Left lung (tissue), 4 donors: ENCODE measurements at regions not wholly inside any gene's neighbourhood (a gene's known extent, or its start where the extent isn't known, plus 50 kb on each side); places are given as distances from the start of the nearest gene placed in this dataset.

ENCODE experiments used
- ATAC-seq: fragments of 200-7000 bp; cut with Tn5 transposase; one replicate; pipeline ENCODE4 v1.9.1; 2020; ENCODE audit warnings: moderate library complexity
- DNase-seq, 4 donors: peaks; one replicate each; pipeline ENCODE4 v3.0.0-alpha.2; 2013 to 2020
- H3K27ac ChIP-seq, 2 donors: fragments of 200-600 bp; sonication (generic) in 1 of 2; one replicate each; pipeline versions ENCODE4 v1.5.0 to v1.8.0; 2020 to 2021
- H3K27me3 ChIP-seq, 2 donors: fragments of 200-600 bp; sonication (generic) in 1 of 2; one replicate each; pipeline versions ENCODE4 v1.5.0 to v1.8.0; 2020 to 2021
- H3K36me3 ChIP-seq, 2 donors: fragments of 200-600 bp; sonication (generic) in 1 of 2; one replicate each; pipeline versions ENCODE4 v1.5.0 to v1.8.0; 2020 to 2021
- H3K4me1 ChIP-seq, 2 donors: fragments of 200-600 bp; one replicate each; pipeline ENCODE4 v1.8.0; 2021
- H3K4me3 ChIP-seq, 2 donors: fragments of 200-600 bp; sonication (generic) in 1 of 2; one replicate each; pipeline versions ENCODE4 v1.5.0 to v1.8.0; 2020 to 2021; ENCODE audit warnings: mild to moderate bottlenecking in 1 of 2
- H3K9me3 ChIP-seq, 2 donors: fragments of 200-600 bp; sonication (generic) in 1 of 2; one replicate each; pipeline versions ENCODE4 v1.5.0 to v1.8.0; 2020 to 2021
- intact Hi-C, 2 donors: fragments of 100-400 bp; cut with DNase I; formaldehyde crosslinking; loops; one replicate each; pipeline versions ENCODE4 v1.11.2 to v1.14.2; 2022
- TF ChIP-seq, protein P1 (sequence below), 2 donors: fragments of 200-600 bp; sonication (generic) in 1 of 2; IDR thresholded peaks; one replicate each; pipeline versions ENCODE4 v1.5.0 to v1.8.0; 2021; ENCODE audit warnings: antibody characterized with exemption in 2 of 2
- donor health status: DM: no; HTN: yes; CAD: no.
- donor health status: DM: no; HTN: no; CAD: no.

DNA sequence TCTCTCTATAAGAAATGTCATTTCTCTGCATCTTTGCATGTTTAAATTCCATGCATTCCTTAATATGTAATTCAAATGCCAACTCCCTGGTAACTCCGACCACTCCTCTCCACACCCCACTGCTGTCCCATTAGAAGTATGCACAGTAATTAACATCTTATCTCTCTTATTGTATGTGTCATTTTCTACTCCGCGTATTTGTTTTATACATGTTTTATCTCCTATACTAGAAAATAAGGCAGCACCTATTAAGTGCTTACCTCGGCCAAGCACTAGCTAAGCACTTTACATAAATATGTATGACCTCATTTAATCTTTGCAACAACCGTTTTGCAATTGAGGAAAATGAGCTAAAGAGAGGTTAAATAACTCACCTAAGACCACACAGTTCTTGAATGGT lies 469.8 kb downstream of the BCAT1 start:
- Histone ChIP-seq H3K4me1 (no peaks in the 10 kb centered on the region), H3K9me3 (no peaks in the 10 kb centered on the region), H3K36me3 (no peaks in the 10 kb centered on the region), H3K4me3 (no peak overlapping the region), H3K27me3 (no peaks in the 10 kb centered on the region), H3K27ac (no peak overlapping the region)
- intact Hi-C loops = no loop called here
- ATAC-seq (peak; percentile 54), DNase-seq (no peak)
- TF ChIP-seq, protein P1, sequence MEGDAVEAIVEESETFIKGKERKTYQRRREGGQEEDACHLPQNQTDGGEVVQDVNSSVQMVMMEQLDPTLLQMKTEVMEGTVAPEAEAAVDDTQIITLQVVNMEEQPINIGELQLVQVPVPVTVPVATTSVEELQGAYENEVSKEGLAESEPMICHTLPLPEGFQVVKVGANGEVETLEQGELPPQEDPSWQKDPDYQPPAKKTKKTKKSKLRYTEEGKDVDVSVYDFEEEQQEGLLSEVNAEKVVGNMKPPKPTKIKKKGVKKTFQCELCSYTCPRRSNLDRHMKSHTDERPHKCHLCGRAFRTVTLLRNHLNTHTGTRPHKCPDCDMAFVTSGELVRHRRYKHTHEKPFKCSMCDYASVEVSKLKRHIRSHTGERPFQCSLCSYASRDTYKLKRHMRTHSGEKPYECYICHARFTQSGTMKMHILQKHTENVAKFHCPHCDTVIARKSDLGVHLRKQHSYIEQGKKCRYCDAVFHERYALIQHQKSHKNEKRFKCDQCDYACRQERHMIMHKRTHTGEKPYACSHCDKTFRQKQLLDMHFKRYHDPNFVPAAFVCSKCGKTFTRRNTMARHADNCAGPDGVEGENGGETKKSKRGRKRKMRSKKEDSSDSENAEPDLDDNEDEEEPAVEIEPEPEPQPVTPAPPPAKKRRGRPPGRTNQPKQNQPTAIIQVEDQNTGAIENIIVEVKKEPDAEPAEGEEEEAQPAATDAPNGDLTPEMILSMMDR (IDR thresholded peaks at IDR 0.05) = no peak

DNA sequence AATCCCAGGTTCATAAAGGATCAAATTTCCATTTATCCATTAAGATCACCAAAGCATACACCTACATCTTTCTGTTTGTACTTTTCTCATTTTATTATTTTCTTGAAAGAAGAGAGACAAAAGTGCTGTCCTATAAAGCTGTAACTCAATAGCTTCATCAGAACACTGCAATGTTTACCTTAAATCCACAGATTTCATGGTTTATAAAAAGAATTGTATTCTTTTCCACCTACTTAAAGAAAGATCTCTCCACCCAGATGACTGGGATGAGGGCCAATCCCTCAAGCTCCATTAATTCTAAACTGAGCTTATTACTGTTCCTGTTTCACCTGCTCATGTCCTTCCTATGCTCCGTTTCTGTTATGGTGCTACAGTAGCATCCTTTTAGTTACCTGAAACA lies 470.6 kb downstream of the BCAT1 start:
- ATAC-seq = no peak
- Histone ChIP-seq H3K27ac (no peak overlapping the region), H3K9me3 (no peaks in the 10 kb centered on the region), H3K4me1 (no peaks in the 10 kb centered on the region), H3K36me3 (no peaks in the 10 kb centered on the region), H3K4me3 (no peak overlapping the region), H3K27me3 (no peaks in the 10 kb centered on the region)
- DNase-seq = no peak
- intact Hi-C loops = no loop called here
- TF ChIP-seq, protein P1 (IDR thresholded peaks at IDR 0.05) = no peak

DNA sequence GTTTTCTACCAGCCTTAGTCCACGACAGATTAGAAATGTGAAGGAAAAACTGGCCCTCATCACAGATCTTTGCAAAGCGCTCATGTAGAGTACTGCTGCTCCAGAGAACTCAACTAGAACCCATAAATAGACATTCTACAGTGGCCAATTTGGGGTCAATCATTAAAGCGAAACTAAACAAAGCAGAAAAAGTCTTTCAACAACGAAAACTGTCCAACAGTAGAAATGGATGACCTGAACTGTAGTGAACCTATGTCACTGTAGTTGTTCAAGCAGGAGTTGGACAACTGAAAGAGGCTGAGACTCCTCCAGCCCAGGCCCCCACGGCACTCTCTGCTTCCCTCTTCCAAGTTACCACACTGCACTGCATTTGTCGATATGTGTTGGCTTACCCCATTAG lies 472.6 kb downstream of the BCAT1 start:
- no peak for ATAC-seq
- intact Hi-C loops = no loop called here
- Histone ChIP-seq H3K9me3 (no peaks in the 10 kb centered on the region), H3K27ac (no peak overlapping the region), H3K27me3 (no peaks in the 10 kb centered on the region), H3K4me3 (no peak overlapping the region), H3K4me1 (no peaks in the 10 kb centered on the region), H3K36me3 (no peaks in the 10 kb centered on the region)
- TF ChIP-seq, protein P1 (IDR thresholded peaks at IDR 0.05) = no peak
- DNase-seq = no peak

DNA sequence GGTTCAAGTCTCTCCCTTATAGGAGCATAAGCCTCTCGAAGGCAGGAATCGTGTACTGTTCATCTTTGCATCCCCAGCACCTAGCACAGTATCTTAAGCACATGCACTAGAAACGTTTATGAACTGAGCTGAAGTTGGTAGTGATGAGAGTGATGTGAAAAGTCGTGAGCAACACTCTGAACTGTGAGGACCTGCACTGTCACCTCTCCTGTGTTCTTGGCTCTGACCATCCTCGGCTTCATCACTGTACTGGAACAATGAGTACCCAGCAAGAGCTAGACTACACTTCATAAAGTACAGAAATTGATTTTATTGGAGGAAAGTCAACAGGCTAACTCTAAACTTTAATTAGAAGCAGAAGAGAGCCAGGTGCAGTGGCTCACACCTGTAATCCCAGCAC lies 473.6 kb downstream of the BCAT1 start:
- Histone ChIP-seq H3K36me3 (no peaks in the 10 kb centered on the region), H3K27ac (no peak overlapping the region), H3K4me1 (no peaks in the 10 kb centered on the region), H3K27me3 (no peaks in the 10 kb centered on the region), H3K4me3 (no peak overlapping the region), H3K9me3 (no peaks in the 10 kb centered on the region)
- TF ChIP-seq, protein P1 (IDR thresholded peaks at IDR 0.05) = no peak
- intact Hi-C loops = no loop called here
- DNase-seq = no peak
- no peak for ATAC-seq

DNA sequence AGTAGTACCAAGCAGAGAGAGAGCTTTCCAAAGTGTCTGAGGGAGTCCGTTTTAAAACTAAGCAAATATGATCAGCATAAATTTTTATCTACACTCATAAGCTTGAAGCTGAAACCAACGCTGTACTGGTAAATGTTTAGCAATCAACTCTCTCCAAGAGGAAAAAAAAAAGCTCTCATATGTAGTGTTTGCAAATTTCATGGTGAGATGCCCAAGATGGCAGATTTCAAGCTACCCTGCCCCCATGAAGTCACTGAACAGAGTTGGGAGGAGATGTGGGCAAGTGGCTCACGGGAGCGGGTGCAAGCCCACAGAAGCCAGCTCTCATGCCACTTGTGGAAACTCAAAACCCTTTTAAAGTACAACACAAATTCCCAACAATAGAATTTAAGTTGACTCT lies 475.8 kb downstream of the BCAT1 start:
- H3K4me1 ChIP-seq = no peaks in the 10 kb centered on the region
- intact Hi-C loops = no loop called here
- H3K4me3 ChIP-seq = no peak overlapping the region
- DNase-seq = peak in 2 of 4 donors; percentile 36 to 39
- TF ChIP-seq, protein P1 (IDR thresholded peaks at IDR 0.05) = no peak
- H3K36me3 ChIP-seq = no peaks in the 10 kb centered on the region
- peak; percentile 91 for ATAC-seq
- H3K27me3 ChIP-seq = no peaks in the 10 kb centered on the region
- H3K9me3 ChIP-seq = no peaks in the 10 kb centered on the region
- H3K27ac ChIP-seq = no peak overlapping the region
